ENCODE measurements at regions not wholly inside any gene's neighbourhood (a gene's known extent, or its start where the extent isn't known, plus 50 kb on each side); places are given as distances from the start of the nearest gene placed in this dataset.

DNA sequence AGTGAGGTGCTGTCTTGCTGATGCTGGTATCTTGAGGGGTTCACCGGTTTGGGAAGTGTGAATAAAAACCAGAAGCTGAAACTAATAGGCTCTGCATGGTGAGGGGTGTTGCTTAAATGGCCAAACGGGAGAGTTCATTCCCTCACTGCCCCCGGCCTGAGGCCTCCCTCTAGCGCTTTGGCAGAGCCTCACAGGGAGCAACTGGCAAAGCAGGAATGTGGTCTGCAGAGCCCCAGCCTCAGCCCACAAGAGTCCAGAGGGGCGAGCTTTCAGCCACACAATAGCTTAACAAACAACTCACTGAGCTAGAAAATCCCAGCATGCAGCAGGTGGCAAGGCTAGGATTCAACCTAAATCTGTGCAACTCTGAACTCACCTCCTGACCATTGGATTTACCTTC is 234.8 kb downstream of the MED10 start:
- no peaks in the 10 kb centered on the region for H3K9me3 ChIP-seq (ENCODE audit: insufficient read depth in 2 of 2, low read depth in 1 of 2, low read length in 1 of 2)
- H3K14ac ChIP-seq (ENCODE audit: insufficient read length), result no peak overlapping the region
- H3K4me3 ChIP-seq (ENCODE audit: extremely low read depth in 1 of 4, insufficient read depth in 2 of 4, low read depth in 3 of 4, low read length in 4 of 4), result no peak overlapping the region
- H4K5ac ChIP-seq (ENCODE audit: insufficient read length, low read depth, low read length), result no peak overlapping the region
- no peak overlapping the region for H3K18ac ChIP-seq (ENCODE audit: extremely low read depth, low read length)
- H3K27ac ChIP-seq (ENCODE audit: low read depth, low read length), result no peak overlapping the region
- H2BK20ac ChIP-seq (ENCODE audit: low read length), result no peak overlapping the region
- FAIRE-seq (no peak), DNase-seq (ENCODE audit: low read depth in 1 of 2, low spot score in 2 of 2) (peak in 1 of 2 experiments; percentile 19)
- H2AK5ac ChIP-seq (ENCODE audit: low read depth, low read length), result no peak overlapping the region
- H2BK120ac ChIP-seq (replicated peaks; ENCODE audit: low read depth, low read length), result no peak overlapping the region
- no peaks in the 10 kb centered on the region for H4K20me1 ChIP-seq (replicated peaks in 1 of 2; ENCODE audit: control insufficient read depth in 1 of 2, insufficient read depth in 2 of 2, low read length in 2 of 2)
- CTCF ChIA-PET (ENCODE audit: partially characterized antibody), result no interaction called here
- no peak overlapping the region for H2BK5ac ChIP-seq (ENCODE audit: low read depth, low read length)
- no peak overlapping the region for H3K4ac ChIP-seq (replicated peaks; ENCODE audit: insufficient read length, low read depth, low read length)
- no peak overlapping the region for H2BK12ac ChIP-seq (ENCODE audit: low read depth, low read length)
- H3K4me2 ChIP-seq (ENCODE audit: insufficient read depth in 1 of 2, low read depth in 2 of 2, low read length in 2 of 2), result no peak overlapping the region
- no peak overlapping the region for H3K9ac ChIP-seq (replicated peaks in 1 of 4; ENCODE audit: extremely low read depth in 1 of 4, low read depth in 3 of 4, low read length in 3 of 4)
- no peak overlapping the region for H3K56ac ChIP-seq (replicated peaks; ENCODE audit: insufficient read length, low read depth, low read length)
- H2BK15ac ChIP-seq (ENCODE audit: low read length), result no peak overlapping the region
- H3K79me1 ChIP-seq (ENCODE audit: low read depth, low read length), result no peaks in the 10 kb centered on the region
- no peaks in the 10 kb centered on the region for H3K27me3 ChIP-seq (replicated peaks in 1 of 4; ENCODE audit: control insufficient read depth in 3 of 4, extremely low read depth in 1 of 4, insufficient read depth in 3 of 4, low read length in 3 of 4)
- H2AFZ ChIP-seq (ENCODE audit: low read length), result 0 out of 2 replicates have a peak overlapping the region, but pooled peaks have one; percentile 42
- POLR2A ChIA-PET (ENCODE audit: partially characterized antibody), result no interaction called here
- no peaks in the 10 kb centered on the region for H3K36me3 ChIP-seq (ENCODE audit: control insufficient read depth in 2 of 4, insufficient read depth in 4 of 4, low read length in 3 of 4)
- no peak overlapping the region for H4K8ac ChIP-seq (ENCODE audit: extremely low read depth, insufficient read depth, low read length)
- no peaks in the 10 kb centered on the region for H3K23me2 ChIP-seq (ENCODE audit: low read depth, low read length)
- H3K4me1 ChIP-seq (replicated peaks in 1 of 4; ENCODE audit: control insufficient read depth in 3 of 4, insufficient read depth in 4 of 4, low read length in 3 of 4), result peaks cover 0 to 5% (median 3%) of the 10 kb centered on the region in 4 experiments; a peak in 3 of 7 replicates
- no peak overlapping the region for H4K91ac ChIP-seq (replicated peaks; ENCODE audit: insufficient read length, low read length)
- H3K79me2 ChIP-seq (ENCODE audit: control insufficient read depth in 1 of 2, insufficient read depth in 2 of 2, low read length in 2 of 2), result no peaks in the 10 kb centered on the region
- WGBS, 2 experiments (ENCODE audit: extremely low coverage in 1 of 2, insufficient coverage in 1 of 2, insufficient read length in 1 of 2, insufficient replicate concordance in 2 of 2, low coverage in 1 of 2, low lambda C conversion rate in 2 of 2, missing lambda C conversion rate in 1 of 2), result 55% methylated on average over 5 of the region's 5 CpGs; no CpG with 5 or more reads in 1 of the 2 experiments
- H3K23ac ChIP-seq (ENCODE audit: insufficient read length), result no peak overlapping the region
- TF ChIP-seq PHF8 (conservative IDR thresholded peaks at IDR 0.05; ENCODE audit: low read depth, low read length) (no peak), SAP30 (IDR thresholded peaks at IDR 0.05; ENCODE audit: insufficient read depth, insufficient replicate concordance, low read length) (no peak), RFX5 (IDR thresholded peaks at IDR 0.05; ENCODE audit: borderline replicate concordance, low read depth, low read length) (no peak), RXRA (IDR thresholded peaks at IDR 0.05; ENCODE audit: insufficient read depth, low read depth, low read length) (no peak), SP1 (IDR thresholded peaks at IDR 0.05; ENCODE audit: low read depth, low read length) (no peak), NANOG (IDR thresholded peaks at IDR 0.05; ENCODE audit: insufficient read depth, low read depth, low read length, poor library complexity, severe bottlenecking) (no peak), EGR1 (IDR thresholded peaks at IDR 0.05; ENCODE audit: borderline replicate concordance, low read depth, low read length) (no peak), SIN3A (conservative IDR thresholded peaks at IDR 0.05 in 1 of 2, IDR thresholded peaks at IDR 0.05 in 1 of 2; ENCODE audit: low read depth in 1 of 2, low read length in 2 of 2) (no peak), SRF (IDR thresholded peaks at IDR 0.05; ENCODE audit: low read depth, low read length) (no peak), RAD21 (IDR thresholded peaks at IDR 0.05 in 1 of 2, conservative IDR thresholded peaks at IDR 0.05 in 1 of 2; ENCODE audit: low read depth in 2 of 2, low read length in 2 of 2) (peak; percentile 60 to 70)
- TF ChIP-seq, protein P1, sequence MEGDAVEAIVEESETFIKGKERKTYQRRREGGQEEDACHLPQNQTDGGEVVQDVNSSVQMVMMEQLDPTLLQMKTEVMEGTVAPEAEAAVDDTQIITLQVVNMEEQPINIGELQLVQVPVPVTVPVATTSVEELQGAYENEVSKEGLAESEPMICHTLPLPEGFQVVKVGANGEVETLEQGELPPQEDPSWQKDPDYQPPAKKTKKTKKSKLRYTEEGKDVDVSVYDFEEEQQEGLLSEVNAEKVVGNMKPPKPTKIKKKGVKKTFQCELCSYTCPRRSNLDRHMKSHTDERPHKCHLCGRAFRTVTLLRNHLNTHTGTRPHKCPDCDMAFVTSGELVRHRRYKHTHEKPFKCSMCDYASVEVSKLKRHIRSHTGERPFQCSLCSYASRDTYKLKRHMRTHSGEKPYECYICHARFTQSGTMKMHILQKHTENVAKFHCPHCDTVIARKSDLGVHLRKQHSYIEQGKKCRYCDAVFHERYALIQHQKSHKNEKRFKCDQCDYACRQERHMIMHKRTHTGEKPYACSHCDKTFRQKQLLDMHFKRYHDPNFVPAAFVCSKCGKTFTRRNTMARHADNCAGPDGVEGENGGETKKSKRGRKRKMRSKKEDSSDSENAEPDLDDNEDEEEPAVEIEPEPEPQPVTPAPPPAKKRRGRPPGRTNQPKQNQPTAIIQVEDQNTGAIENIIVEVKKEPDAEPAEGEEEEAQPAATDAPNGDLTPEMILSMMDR (IDR thresholded peaks at IDR 0.05; ENCODE audit: control extremely low read depth in 1 of 3, insufficient read depth in 1 of 3, low read depth in 1 of 3, low read length in 3 of 3), result peak; percentile 35 to 60 (median 51)

Measured in H1 (cell line).